ENCODE measurements at regions not wholly inside any gene's neighbourhood (a gene's known extent, or its start where the extent isn't known, plus 50 kb on each side); places are given as distances from the start of the nearest gene placed in this dataset.

- no peak for TF ChIP-seq CTCF (IDR thresholded peaks at IDR 0.05)
- no peak for TF ChIP-seq POLR2A (IDR thresholded peaks at IDR 0.05; ENCODE audit: low read depth)
These were observed 111.0 kb downstream of the KCTD12 start for GRCh38 chr13:76775088-76775740.
